LoVo (cell line): ENCODE measurements at regions not wholly inside any gene's neighbourhood (a gene's known extent, or its start where the extent isn't known, plus 50 kb on each side); places are given as distances from the start of the nearest gene placed in this dataset.
A peak's percentile ranks its signal among the peaks of the same experiment; 100 is the strongest.

Experiments used
- DNase-seq: peaks from one replicate; pipeline ENCODE4 v3.0.0-alpha.2; 2016; ENCODE audit warnings: low spot score

- no peak for DNase-seq
Observed at GRCh38 chr20:58139849-58140786, 88.3 kb downstream of the ANKRD60 start.

GRCh38 chr20:58138395-58138794 is 90.1 kb downstream of the ANKRD60 start:
- no peak for DNase-seq

GRCh38 chr20:58137651-58138265 is 90.7 kb downstream of the ANKRD60 start:
- DNase-seq = no peak

- DNase-seq = no peak
Observed at GRCh38 chr20:58137236-58137635, 91.2 kb downstream of the ANKRD60 start.

DNA sequence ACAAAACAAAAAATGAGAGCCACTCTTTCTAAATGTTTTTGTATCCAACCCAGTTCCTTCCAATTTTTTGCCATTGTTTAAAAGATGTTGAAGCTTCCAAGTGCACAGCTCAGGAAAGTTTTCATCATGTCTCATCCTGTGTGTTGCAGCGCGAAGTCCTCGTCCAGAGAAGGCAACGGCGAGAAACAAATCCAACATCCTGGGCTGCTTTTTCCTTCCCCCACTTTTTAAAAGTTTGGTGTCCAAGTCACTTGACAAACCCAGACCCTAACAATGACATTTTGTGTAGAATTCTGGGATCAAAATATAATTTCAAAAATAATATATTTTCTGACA is 92.3 kb downstream of the ANKRD60 start:
- no peak for DNase-seq

GRCh38 chr20:58135441-58136148 is 92.9 kb downstream of the ANKRD60 start:
- DNase-seq = no peak

DNA sequence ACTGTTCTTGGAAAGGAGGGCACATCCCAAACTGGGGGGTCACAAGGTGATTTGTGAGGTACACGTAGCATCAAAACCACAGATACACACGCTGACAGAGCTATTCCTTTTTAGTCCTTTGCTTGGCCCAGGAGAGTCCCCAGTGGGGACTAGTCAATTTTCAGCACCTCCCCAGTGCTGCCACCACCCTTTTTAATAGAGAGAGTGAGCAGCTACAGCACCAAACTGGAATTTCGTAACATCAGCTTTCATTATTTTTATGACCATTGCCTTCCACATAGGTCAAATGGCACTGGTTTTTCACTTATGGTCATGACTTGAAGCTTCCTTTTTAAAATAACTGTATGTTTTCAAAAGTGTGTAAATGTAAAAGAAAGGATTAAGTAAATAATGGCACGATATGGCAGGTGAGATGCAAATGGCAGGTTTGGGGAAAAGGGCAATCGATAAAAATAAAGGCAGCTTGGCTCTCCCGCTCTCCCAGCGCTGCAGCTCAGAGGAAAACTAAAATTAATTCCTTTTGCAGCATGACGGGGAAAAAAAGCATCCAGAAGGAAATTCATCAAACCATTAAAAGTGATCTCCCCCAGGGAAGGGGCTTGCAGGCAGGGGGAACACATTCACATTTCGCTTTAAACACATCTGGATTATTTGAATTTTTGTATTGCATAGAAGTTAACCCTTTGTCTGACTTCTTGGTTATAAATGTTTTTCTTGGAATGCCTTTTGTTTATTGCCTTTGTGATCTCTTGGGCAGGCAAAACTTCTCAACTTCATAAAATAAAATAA is 95.2 kb downstream of the ANKRD60 start:
- peak; percentile 9 for DNase-seq

DNA sequence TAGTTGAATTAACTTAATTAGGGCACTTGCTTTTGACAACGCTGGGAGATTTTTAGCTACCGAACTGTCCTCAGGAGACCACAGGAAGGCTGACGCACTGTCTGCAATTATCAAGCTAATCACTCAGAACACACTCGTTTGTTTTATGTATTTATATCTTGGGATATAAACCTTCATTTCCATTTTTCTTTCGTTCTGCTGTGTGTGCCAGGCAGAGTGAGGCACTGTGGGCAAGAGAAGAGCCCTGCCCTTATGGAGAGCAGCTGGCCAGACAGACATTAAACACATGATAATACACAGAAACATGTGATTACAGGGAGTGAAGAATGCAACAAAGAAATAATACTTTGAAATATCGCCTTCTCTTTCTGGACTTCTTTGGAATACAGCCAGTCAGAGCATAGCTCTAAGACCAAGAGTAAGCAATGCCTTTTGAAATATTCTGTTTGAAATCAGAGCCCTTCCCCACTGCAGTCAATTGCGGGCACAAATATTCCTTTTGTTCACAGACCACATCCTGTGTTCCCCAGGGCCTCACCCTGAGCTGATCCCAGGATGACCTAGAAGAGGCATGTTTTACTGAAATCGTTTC is 96.8 kb downstream of the ANKRD60 start:
- DNase-seq = peak; percentile 19

DNA sequence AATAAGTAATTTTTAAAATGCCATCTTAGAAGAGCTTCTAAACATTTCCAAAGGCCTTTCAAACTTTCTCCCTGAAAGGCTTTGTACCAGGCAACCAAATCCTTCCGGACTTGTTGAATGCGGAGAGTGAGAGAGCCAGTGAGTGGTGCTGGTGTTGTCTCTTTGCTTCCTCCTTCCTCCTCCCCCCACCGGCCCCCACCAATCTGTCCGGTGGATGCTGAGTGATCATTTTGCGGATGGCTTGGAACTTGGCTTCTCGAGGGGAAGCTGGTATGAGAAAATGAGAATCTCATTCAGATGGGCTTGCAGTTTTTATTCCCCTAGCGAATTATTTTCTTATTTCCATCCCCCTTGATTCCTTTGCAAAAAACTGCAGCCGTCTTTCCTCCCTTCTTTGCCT is 97.3 kb downstream of the ANKRD60 start:
- DNase-seq = no peak

DNA sequence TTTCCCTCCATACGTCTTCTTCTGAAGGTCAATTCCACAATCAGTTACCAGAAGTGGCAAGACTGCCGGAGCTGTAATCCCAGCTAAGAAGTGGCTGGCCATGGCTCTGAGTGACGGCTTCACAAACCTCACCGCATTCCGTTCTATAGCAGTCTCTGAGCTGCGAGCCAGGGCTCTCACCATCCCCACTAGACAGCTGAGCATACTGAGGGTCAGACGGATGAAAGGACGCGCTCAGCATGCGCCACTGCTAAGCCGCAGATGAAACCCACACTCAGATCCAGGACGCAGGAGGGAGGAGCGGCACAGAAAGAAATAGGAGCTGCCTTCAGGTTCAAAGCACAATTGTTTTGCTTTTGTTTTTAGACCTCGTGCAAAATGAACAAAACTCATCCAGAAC is 97.9 kb downstream of the ANKRD60 start:
- DNase-seq = no peak

- DNase-seq = no peak
Observed at GRCh38 chr20:58130156-58130555, 98.3 kb downstream of the ANKRD60 start.

DNA sequence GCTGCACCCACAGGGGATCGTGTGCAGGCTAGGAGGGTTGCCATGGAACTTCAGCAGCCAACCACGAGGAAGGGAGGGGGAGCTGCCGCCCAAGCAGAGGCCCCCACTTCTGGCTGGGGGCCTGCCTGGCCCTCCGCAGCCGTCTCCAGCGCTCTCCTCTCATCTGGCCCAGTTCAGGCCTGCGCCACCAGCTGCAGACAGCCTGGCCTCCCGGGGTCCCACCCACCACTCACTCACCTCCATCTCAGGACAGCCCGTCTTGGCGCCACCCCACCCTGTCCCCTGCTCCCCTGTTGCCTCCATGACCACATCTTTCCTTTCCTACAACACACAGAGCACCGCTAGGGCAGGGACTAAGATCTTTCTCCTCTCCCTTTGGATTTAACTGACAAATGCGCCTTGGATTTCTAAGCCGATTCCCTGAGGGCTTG is 98.7 kb downstream of the ANKRD60 start:
- no peak for DNase-seq

- DNase-seq = no peak
Observed at GRCh38 chr20:58128635-58129625, 99.5 kb downstream of the ANKRD60 start.

DNA sequence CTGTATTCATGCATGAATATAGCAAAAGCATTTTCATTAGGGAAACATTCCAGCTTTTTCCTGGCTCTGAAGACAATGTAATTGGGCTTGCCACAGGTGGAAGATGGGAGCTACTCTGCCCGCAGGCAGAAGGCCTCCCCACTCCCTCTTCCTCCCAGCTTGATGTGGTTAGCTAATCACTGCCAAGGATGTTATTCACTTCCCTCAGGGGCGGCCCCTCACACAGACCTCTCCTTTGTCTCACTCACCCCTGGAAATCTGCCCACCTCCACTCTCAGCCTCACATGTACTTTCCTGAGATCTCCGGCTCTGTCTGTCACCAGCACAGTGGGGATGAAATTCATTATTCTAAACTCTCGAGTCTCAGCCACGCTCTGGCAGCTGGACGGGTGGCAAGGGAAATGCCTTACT is 100.7 kb downstream of the ANKRD60 start:
- peak; percentile 63 for DNase-seq

DNA sequence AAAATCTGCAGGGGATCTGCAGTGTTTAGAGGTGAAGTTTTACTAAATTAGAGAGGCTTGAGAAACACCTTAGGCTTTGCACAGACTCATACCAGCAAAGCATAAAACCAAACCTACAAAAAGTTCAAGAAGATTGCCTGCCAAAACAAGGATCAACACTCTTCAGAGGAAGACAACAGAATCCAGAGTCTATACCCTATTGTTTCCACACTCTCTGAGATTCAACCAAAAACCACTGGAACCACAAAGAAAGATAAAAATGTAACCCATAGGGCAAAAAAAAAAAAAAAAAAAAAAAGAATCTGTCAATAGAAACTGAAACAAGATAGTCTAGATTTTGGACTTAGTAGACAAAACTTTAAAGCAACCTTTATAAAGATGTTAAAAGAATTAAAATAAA is 102.7 kb downstream of the ANKRD60 start:
- no peak for DNase-seq

- no peak for DNase-seq
Observed at GRCh38 chr20:58117944-58118343, 110.5 kb downstream of the ANKRD60 start.

DNA sequence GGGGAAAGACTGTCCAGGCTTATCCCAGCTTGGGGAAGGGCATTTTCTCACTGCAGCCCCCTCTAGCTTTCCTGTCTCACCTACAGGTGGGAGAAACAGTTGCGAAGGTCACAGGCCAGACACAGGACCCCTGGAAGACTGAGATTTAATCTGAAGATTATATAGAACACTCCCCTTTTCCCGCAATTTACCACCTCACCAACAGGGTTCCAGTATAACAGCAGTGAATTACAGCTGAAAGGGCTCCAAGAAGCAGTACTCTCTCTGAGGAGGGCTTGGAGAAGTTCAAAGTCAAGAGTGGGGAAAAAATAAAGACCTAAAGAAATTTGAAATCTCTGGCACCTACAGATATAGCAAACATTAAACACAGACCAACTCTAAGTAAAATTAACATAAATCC is 111.9 kb downstream of the ANKRD60 start:
- no peak for DNase-seq

GRCh38 chr20:58113716-58114115 is 114.7 kb downstream of the ANKRD60 start:
- no peak for DNase-seq

- peak; percentile 38 for DNase-seq
Observed at GRCh38 chr20:58112017-58112781, 116.3 kb downstream of the ANKRD60 start.
